Fibroblast of the aortic adventitia (primary cell): ENCODE measurements at regions not wholly inside any gene's neighbourhood (a gene's known extent, or its start where the extent isn't known, plus 50 kb on each side); places are given as distances from the start of the nearest gene placed in this dataset.
A peak's percentile ranks its signal among the peaks of the same experiment; 100 is the strongest.

Experiments used
- DNase-seq: peaks from one replicate; pipeline ENCODE4 v3.0.0-alpha.2; 2010; ENCODE audit warnings: low read depth
- H3K4me3 ChIP-seq: 2 replicates; pipeline ENCODE4 v1.5.1; 2011; ENCODE audit warnings: low read depth, mild to moderate bottlenecking, control low read depth, low read length, moderate library complexity
- TF ChIP-seq, protein P1 (sequence below): IDR thresholded peaks from 2 replicates; pipeline ENCODE4 v1.5.1; 2011; ENCODE audit warnings: mild to moderate bottlenecking, low read length, control low read depth, inconsistent platforms; ENCODE audit not compliant: insufficient read depth

GRCh38 chr20:7091655-7092054, 324.2 kb downstream of the BMP2 start:
- TF ChIP-seq, protein P1, sequence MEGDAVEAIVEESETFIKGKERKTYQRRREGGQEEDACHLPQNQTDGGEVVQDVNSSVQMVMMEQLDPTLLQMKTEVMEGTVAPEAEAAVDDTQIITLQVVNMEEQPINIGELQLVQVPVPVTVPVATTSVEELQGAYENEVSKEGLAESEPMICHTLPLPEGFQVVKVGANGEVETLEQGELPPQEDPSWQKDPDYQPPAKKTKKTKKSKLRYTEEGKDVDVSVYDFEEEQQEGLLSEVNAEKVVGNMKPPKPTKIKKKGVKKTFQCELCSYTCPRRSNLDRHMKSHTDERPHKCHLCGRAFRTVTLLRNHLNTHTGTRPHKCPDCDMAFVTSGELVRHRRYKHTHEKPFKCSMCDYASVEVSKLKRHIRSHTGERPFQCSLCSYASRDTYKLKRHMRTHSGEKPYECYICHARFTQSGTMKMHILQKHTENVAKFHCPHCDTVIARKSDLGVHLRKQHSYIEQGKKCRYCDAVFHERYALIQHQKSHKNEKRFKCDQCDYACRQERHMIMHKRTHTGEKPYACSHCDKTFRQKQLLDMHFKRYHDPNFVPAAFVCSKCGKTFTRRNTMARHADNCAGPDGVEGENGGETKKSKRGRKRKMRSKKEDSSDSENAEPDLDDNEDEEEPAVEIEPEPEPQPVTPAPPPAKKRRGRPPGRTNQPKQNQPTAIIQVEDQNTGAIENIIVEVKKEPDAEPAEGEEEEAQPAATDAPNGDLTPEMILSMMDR: no peak
- DNase-seq: no peak
- no peak overlapping the region for H3K4me3 ChIP-seq

- TF ChIP-seq, protein P1: peak; percentile 30
- no peak overlapping the region for H3K4me3 ChIP-seq
- DNase-seq: peak; percentile 4
These were observed 327.0 kb downstream of the BMP2 start for GRCh38 chr20:7094438-7094997.

DNA sequence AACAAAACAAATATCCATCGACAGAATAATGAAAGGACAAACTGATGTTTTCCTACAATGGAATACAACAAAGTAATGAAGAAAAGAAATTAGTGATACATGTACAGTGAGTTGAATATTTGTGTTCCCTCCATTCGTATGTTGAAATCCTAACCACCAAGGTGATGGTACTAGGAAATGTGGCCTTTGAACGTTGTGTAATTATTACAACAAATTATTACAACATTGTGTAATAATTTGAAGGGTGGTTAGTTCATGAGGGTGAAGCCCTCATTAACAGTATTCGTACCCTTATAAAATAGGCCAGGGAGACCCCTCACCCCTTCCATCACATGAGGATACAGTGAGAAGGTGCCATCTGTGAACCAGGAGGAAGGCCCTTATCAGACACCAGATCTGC, 339.4 kb downstream of the BMP2 start:
- no peak for DNase-seq
- TF ChIP-seq, protein P1: no peak
- H3K4me3 ChIP-seq: no peak overlapping the region

DNA sequence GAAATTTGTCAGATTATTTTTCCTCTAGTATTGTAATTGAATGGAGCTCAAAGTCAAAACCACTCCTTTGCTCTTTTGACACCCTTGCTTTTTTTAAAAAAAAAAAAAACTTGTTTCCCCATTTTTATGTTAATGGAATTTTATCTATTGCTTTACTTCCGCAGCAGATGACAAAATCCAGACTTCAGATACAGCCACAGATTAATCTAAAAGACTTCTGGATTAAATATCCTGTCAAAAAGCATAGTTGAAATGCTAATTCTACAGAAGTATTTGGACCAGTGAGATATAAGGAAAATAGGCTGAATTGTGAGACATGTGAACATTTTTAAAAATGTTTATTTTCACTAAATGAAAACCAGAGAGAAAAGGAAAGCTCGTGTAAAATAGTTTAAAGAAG, 341.4 kb downstream of the BMP2 start:
- H3K4me3 ChIP-seq: no peak overlapping the region
- TF ChIP-seq, protein P1: no peak
- peak; percentile 45 for DNase-seq

- H3K4me3 ChIP-seq: no peak overlapping the region
- TF ChIP-seq, protein P1: peak; percentile 67
- peak; percentile 59 for DNase-seq
These were observed 346.3 kb downstream of the BMP2 start for GRCh38 chr20:7113577-7114466.

GRCh38 chr20:7123457-7123856, 356.0 kb downstream of the BMP2 start:
- TF ChIP-seq, protein P1: no peak
- no peak for DNase-seq
- no peak overlapping the region for H3K4me3 ChIP-seq
